ENCODE measurements at regions not wholly inside any gene's neighbourhood (a gene's known extent, or its start where the extent isn't known, plus 50 kb on each side); places are given as distances from the start of the nearest gene placed in this dataset.

- H3K27me3 ChIP-seq, result no peaks in the 10 kb centered on the region
- no peak for TF ChIP-seq CTCF (IDR thresholded peaks at IDR 0.05)
- no peak for TF ChIP-seq POLR2A (IDR thresholded peaks at IDR 0.05)
- H3K9me3 ChIP-seq, result no peaks in the 10 kb centered on the region
- H3K4me1 ChIP-seq, result peaks cover 4% of the 10 kb centered on the region
- WGBS, 2 donors, result 91 to 95% methylated on average over 7 of the region's 7 CpGs
- no peak overlapping the region for H3K27ac ChIP-seq
- H3K36me3 ChIP-seq (ENCODE audit: low read depth, missing control alignments), result no peaks in the 10 kb centered on the region
- DNase-seq, result no peak
- H3K4me3 ChIP-seq, result no peak overlapping the region
- intact Hi-C loops (cut with DNase I; ENCODE audit: low total_unique reads), result no loop called here
These were observed 383.2 kb upstream of the ZMIZ1 start for GRCh38 chr10:78685466-78686103.

- Histone ChIP-seq H3K27me3 (no peaks in the 10 kb centered on the region), H3K4me3 (no peak overlapping the region), H3K9me3 (no peaks in the 10 kb centered on the region), H3K36me3 (ENCODE audit: low read depth, missing control alignments) (no peaks in the 10 kb centered on the region), H3K4me1 (peaks cover 4% of the 10 kb centered on the region), H3K27ac (no peak overlapping the region)
- no peak for TF ChIP-seq POLR2A (IDR thresholded peaks at IDR 0.05)
- TF ChIP-seq CTCF (IDR thresholded peaks at IDR 0.05), result no peak
- WGBS, 2 donors, result 87 to 91% methylated on average over 10 of the region's 10 CpGs
- intact Hi-C loops (cut with DNase I; ENCODE audit: low total_unique reads), result no loop called here
- DNase-seq, result no peak
These were observed 382.2 kb upstream of the ZMIZ1 start for GRCh38 chr10:78686444-78687060.

GRCh38 chr10:78687626-78688025, 381.1 kb upstream of the ZMIZ1 start:
- Histone ChIP-seq H3K4me3 (no peak overlapping the region), H3K27ac (no peak overlapping the region), H3K36me3 (ENCODE audit: low read depth, missing control alignments) (no peaks in the 10 kb centered on the region), H3K27me3 (no peaks in the 10 kb centered on the region), H3K9me3 (no peaks in the 10 kb centered on the region), H3K4me1 (peaks cover 4% of the 10 kb centered on the region)
- no peak for DNase-seq
- intact Hi-C loops (cut with DNase I; ENCODE audit: low total_unique reads), result no loop called here
- no peak for TF ChIP-seq CTCF (IDR thresholded peaks at IDR 0.05)

GRCh38 chr10:78688230-78688900, 380.4 kb upstream of the ZMIZ1 start:
- DNase-seq, result no peak
- Histone ChIP-seq H3K27ac (no peak overlapping the region), H3K4me1 (peaks cover 4% of the 10 kb centered on the region), H3K9me3 (no peaks in the 10 kb centered on the region), H3K4me3 (no peak overlapping the region), H3K27me3 (no peaks in the 10 kb centered on the region), H3K36me3 (ENCODE audit: low read depth, missing control alignments) (no peaks in the 10 kb centered on the region)
- TF ChIP-seq POLR2A (IDR thresholded peaks at IDR 0.05), result no peak
- TF ChIP-seq CTCF (IDR thresholded peaks at IDR 0.05), result no peak
- intact Hi-C loops (cut with DNase I; ENCODE audit: low total_unique reads), result no loop called here
- 71 to 87% methylated on average over 4 to 6 of the region's 6 CpGs for WGBS, 2 donors

Data from testis (tissue), 2 donors.